HG03064 (cell line): ENCODE measurements at regions not wholly inside any gene's neighbourhood (a gene's known extent, or its start where the extent isn't known, plus 50 kb on each side); places are given as distances from the start of the nearest gene placed in this dataset.
"Not testable (repeated sequence)": the region's sequence is repeated elsewhere in the genome, so short reads cannot be mapped to it uniquely, and the experiment has no call there.

Experiments used
- ATAC-seq: cut with Tn5 transposase; IDR thresholded peaks from one replicate; pipeline ENCODE4 v1.9.1; 2021; ENCODE audit warnings: low read depth; ENCODE audit not compliant: unreplicated experiment

GRCh38 chr2:23015651-23016200, 369.3 kb upstream of the KLHL29 start:
- ATAC-seq, result no peak

GRCh38 chr2:23019476-23019875, 365.5 kb upstream of the KLHL29 start:
- ATAC-seq, result no peak

GRCh38 chr2:23020659-23021058, 364.3 kb upstream of the KLHL29 start:
- ATAC-seq, result no peak

- ATAC-seq, result no peak
Measured at GRCh38 chr2:23021311-23022120, 363.5 kb upstream of the KLHL29 start.

GRCh38 chr2:23023722-23024121, 361.3 kb upstream of the KLHL29 start:
- ATAC-seq, result no peak

- ATAC-seq, result no peak
Measured at GRCh38 chr2:23026671-23027070, 358.3 kb upstream of the KLHL29 start.

GRCh38 chr2:23027396-23027795, 357.6 kb upstream of the KLHL29 start:
- no peak for ATAC-seq

- no peak for ATAC-seq
Measured at GRCh38 chr2:23028106-23028505, 356.9 kb upstream of the KLHL29 start.

- ATAC-seq, result no peak
Measured at GRCh38 chr2:23029111-23029510, 355.9 kb upstream of the KLHL29 start.

GRCh38 chr2:23029951-23030350, 355.0 kb upstream of the KLHL29 start:
- no peak for ATAC-seq

GRCh38 chr2:23034996-23035395, 350.0 kb upstream of the KLHL29 start:
- no peak for ATAC-seq

- no peak for ATAC-seq
Measured at GRCh38 chr2:23036629-23037028, 348.4 kb upstream of the KLHL29 start.

GRCh38 chr2:23037596-23037995, 347.4 kb upstream of the KLHL29 start:
- no peak for ATAC-seq

GRCh38 chr2:23041443-23041842, 343.5 kb upstream of the KLHL29 start:
- ATAC-seq, result no peak

GRCh38 chr2:23042216-23042906, 342.6 kb upstream of the KLHL29 start:
- ATAC-seq, result no peak

GRCh38 chr2:23050388-23050787, 334.6 kb upstream of the KLHL29 start:
- ATAC-seq, result no peak

GRCh38 chr2:23053601-23054000, 331.4 kb upstream of the KLHL29 start:
- no peak for ATAC-seq

- no peak for ATAC-seq
Measured at GRCh38 chr2:23055251-23055650, 329.7 kb upstream of the KLHL29 start.

- not testable (repeated sequence) for ATAC-seq
Measured at GRCh38 chr2:23056846-23057245, 328.1 kb upstream of the KLHL29 start.

GRCh38 chr2:23058435-23058834, 326.5 kb upstream of the KLHL29 start:
- ATAC-seq, result no peak

GRCh38 chr2:23065210-23065609, 319.8 kb upstream of the KLHL29 start:
- no peak for ATAC-seq

- no peak for ATAC-seq
Measured at GRCh38 chr2:23065936-23066335, 319.0 kb upstream of the KLHL29 start.
